ENCODE measurements at regions not wholly inside any gene's neighbourhood (a gene's known extent, or its start where the extent isn't known, plus 50 kb on each side); places are given as distances from the start of the nearest gene placed in this dataset.
"Not testable (repeated sequence)": the region's sequence is repeated elsewhere in the genome, so short reads cannot be mapped to it uniquely, and the experiment has no call there.

DNA sequence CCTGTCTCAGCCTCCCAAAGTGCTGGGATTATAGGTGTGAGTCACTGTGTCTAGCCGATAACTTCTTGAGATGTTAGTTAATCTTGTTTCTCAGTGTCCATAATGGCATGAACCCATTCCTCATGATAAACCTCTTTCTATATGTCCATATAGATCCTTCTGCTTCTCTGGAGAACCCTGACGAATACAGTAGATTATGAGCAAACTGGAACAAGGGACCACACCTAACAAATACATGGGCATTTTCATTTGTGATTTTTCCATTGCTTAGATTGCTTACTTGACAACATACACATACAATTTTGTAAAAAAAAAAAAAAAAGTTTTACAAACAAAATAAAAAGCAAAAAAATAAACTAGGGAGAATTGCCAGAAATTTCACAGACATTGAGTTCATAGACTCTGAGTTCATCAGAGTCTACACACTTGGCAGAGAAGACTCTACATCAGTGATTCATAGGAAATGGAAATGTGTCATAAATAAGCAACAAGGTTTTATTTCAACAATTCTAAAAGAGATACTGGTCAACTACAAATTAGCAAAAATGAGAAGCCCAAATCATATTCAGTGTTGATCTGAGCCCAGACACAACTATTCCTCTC, 96.7 kb downstream of the GALR1 start:
- Histone ChIP-seq H3K4me1 (ENCODE audit: control insufficient read depth, insufficient read depth, low read length) (peaks cover 3% of the 10 kb centered on the region; the same call in 1 of the 2 replicates), H3K9me3 (ENCODE audit: control insufficient read depth, insufficient read depth, low read length) (no peaks in the 10 kb centered on the region), H3K27me3 (ENCODE audit: control insufficient read depth, insufficient read depth, low read length) (no peaks in the 10 kb centered on the region), H3K27ac (ENCODE audit: low read length) (no peak overlapping the region), H3K4me3 (ENCODE audit: low read length) (no peak overlapping the region), H3K36me3 (ENCODE audit: control insufficient read depth, insufficient read depth, low read length) (no peaks in the 10 kb centered on the region)
- no CpG with 5 or more reads among the region's 2 CpGs for WGBS (ENCODE audit: insufficient coverage, insufficient read length)
- DNase-seq (ENCODE audit: low read depth, low spot score): no peak

DNA sequence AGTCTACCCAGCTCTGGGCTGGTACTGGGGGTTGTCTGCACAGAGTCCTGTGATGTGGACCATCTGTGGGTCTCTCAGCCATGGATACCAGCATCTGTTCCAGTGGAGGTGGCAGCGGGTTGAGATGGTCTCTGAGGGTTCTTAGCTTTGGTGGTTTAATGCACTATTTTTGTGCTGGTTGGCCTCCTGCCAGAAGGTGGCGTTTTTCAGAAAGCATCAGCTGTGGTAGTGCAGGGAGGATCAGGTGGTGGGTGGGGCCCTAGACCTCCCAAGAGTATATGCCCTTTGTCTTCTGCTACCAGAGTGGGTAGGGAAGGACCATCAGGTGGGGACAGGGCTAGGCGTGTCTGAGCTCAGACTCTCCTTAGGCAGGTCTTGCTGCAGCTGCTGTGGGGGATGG, 103.7 kb downstream of the GALR1 start:
- not testable (repeated sequence) for H3K27ac ChIP-seq (ENCODE audit: low read length); H3K4me1 ChIP-seq (ENCODE audit: control insufficient read depth, insufficient read depth, low read length); H3K36me3 ChIP-seq (ENCODE audit: control insufficient read depth, insufficient read depth, low read length); H3K9me3 ChIP-seq (ENCODE audit: control insufficient read depth, insufficient read depth, low read length); H3K4me3 ChIP-seq (ENCODE audit: low read length); H3K27me3 ChIP-seq (ENCODE audit: control insufficient read depth, insufficient read depth, low read length)
- DNase-seq (ENCODE audit: low read depth, low spot score): peak; percentile 18
- no CpG with 5 or more reads among the region's 3 CpGs for WGBS (ENCODE audit: insufficient coverage, insufficient read length)

DNA sequence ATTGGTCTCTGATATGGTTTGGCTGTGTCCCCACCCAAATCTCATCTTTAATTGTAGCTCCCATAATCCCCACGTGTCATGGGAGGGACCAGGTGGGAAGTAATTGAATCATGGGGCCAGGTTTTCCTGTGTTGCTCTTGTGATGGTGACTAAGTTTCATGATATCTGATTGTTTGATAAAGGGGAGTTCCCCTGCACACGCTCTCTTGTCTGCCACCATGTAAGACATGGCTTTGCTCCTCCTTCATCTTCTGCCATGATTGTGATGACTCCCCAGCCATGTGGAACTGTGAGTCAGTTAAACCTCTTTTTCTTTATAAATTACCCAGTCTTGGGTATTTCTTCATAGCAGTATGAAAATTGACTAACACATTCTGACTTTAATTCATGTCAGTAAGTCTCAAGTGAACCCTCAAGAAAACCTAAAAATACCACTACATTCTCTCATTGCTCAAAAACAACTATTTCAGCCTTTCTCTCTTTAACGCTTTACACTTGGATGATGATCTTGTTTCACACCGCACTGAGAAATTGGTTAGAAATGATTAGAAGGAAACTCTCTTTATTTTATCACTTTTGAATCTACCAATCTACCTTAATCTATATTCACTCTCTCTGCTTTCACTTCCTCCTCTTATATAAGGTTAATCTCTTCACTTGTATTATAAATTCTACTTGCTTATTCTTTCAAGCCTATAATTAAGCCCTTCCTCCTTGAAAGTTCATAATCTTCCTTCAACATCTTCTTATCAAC, 110.1 kb downstream of the GALR1 start:
- WGBS (ENCODE audit: insufficient coverage, insufficient read length): no CpG with 5 or more reads among the region's 4 CpGs

DNA sequence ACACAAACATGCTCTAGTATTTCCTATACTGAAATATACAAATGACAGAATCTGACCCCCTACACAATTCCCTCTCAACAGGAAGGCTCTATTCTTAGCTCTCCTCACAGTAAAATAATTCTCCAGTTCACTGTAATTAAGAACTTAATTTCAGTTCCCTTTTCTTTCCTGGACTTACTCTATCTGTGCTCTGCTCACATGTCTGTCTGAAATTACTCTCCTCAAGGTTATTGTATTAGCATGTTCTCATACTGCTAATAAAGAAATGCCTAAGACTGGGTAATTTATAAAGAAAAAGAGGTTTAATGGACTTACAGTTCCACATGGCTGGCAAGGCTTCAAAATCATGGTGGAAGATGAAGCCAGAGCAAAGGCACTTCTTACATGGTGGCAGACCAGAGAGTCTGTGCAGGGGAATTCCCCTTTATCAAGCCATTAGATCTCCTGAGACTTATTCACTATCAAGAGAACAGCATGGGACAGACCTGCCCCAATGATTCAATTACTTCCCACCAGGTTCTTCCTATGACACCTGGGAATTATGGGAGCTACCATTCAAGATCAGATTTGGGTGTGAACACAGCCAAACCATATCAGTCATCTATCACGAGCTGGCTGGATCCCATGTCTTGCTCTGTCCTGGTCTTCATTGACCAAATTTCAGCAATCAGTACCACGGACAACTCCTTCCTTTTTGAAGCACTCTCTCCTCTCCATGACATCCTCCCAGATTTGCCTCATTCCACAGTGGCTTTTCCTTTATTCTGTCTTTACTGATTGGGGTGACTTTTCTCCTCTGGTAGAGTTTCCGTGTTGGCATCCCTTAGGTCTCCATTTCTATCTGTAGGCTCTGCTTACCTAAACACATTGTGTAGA, 110.9 kb downstream of the GALR1 start:
- no peaks in the 10 kb centered on the region for H3K36me3 ChIP-seq (ENCODE audit: control insufficient read depth, insufficient read depth, low read length)
- H3K27ac ChIP-seq (ENCODE audit: low read length): no peak overlapping the region
- H3K4me1 ChIP-seq (ENCODE audit: control insufficient read depth, insufficient read depth, low read length): no peaks in the 10 kb centered on the region
- DNase-seq (ENCODE audit: low read depth, low spot score): no peak
- no CpG with 5 or more reads among the region's 3 CpGs for WGBS (ENCODE audit: insufficient coverage, insufficient read length)
- H3K4me3 ChIP-seq (ENCODE audit: low read length): no peak overlapping the region
- H3K27me3 ChIP-seq (ENCODE audit: control insufficient read depth, insufficient read depth, low read length): no peaks in the 10 kb centered on the region
- H3K9me3 ChIP-seq (ENCODE audit: control insufficient read depth, insufficient read depth, low read length): no peaks in the 10 kb centered on the region; the same call in 1 of the 2 replicates

More for the DNA sequence above, 110.1 kb downstream of the GALR1 start:
- no peaks in the 10 kb centered on the region; the same call in 1 of the 2 replicates for H3K9me3 ChIP-seq (ENCODE audit: control insufficient read depth, insufficient read depth, low read length)
- no peak overlapping the region for H3K4me3 ChIP-seq (ENCODE audit: low read length)
- DNase-seq (ENCODE audit: low read depth, low spot score): no peak
- no peak overlapping the region for H3K27ac ChIP-seq (ENCODE audit: low read length)
- H3K36me3 ChIP-seq (ENCODE audit: control insufficient read depth, insufficient read depth, low read length): no peaks in the 10 kb centered on the region
- H3K27me3 ChIP-seq (ENCODE audit: control insufficient read depth, insufficient read depth, low read length): no peaks in the 10 kb centered on the region
- H3K4me1 ChIP-seq (ENCODE audit: control insufficient read depth, insufficient read depth, low read length): no peaks in the 10 kb centered on the region

DNA sequence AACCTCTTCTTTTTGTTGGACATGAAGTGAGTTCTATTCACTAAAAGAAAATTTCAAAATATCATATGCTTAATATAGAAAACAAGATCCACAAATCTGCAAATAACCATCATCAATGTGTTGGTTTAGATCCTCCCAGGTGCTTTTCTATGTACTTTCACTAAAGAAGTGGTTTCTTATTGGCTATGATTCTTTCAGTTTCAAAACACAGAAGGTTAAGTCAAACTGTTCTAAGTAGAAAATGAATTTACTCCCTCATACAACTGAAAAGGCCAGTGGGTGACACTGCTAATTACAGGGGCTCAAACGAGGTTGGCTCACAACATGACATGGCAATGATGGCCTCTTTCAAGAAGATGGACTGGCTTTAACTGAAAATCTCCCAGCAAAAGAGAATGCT, 111.7 kb downstream of the GALR1 start:
- H3K27ac ChIP-seq (ENCODE audit: low read length): no peak overlapping the region
- no peaks in the 10 kb centered on the region for H3K4me1 ChIP-seq (ENCODE audit: control insufficient read depth, insufficient read depth, low read length)
- H3K4me3 ChIP-seq (ENCODE audit: low read length): no peak overlapping the region
- no peaks in the 10 kb centered on the region; the same call in 1 of the 2 replicates for H3K9me3 ChIP-seq (ENCODE audit: control insufficient read depth, insufficient read depth, low read length)
- no peaks in the 10 kb centered on the region for H3K27me3 ChIP-seq (ENCODE audit: control insufficient read depth, insufficient read depth, low read length)
- no peak for DNase-seq (ENCODE audit: low read depth, low spot score)
- no CpG with 5 or more reads among the region's 1 CpG for WGBS (ENCODE audit: insufficient coverage, insufficient read length)
- H3K36me3 ChIP-seq (ENCODE audit: control insufficient read depth, insufficient read depth, low read length): no peaks in the 10 kb centered on the region

DNA sequence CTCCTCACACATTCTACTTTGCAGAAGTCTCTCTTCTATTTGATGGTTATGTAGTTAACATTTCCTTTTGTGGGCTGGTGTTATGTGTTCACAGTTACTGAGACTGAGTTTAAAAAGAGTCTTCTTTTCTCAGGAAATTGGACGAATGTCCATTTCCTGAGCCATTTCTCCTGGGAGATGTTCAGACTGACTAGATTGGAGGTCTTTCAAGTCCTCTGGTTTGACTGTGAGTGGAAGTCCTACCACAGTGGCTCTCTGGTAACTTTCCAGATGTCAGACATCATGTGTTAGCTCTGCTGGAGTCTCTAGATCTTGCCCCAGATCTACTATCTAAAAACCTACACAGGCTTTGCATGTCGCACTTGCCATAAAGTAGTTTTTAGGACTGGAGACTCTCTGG, 116.0 kb downstream of the GALR1 start:
- H3K36me3 ChIP-seq (ENCODE audit: control insufficient read depth, insufficient read depth, low read length): no peaks in the 10 kb centered on the region
- WGBS (ENCODE audit: insufficient coverage, insufficient read length): no CpG with 5 or more reads among the region's 2 CpGs
- H3K27ac ChIP-seq (ENCODE audit: low read length): no peak overlapping the region
- no peak overlapping the region for H3K4me3 ChIP-seq (ENCODE audit: low read length)
- no peak for DNase-seq (ENCODE audit: low read depth, low spot score)
- H3K27me3 ChIP-seq (ENCODE audit: control insufficient read depth, insufficient read depth, low read length): no peaks in the 10 kb centered on the region
- no peaks in the 10 kb centered on the region; the same call in 1 of the 2 replicates for H3K9me3 ChIP-seq (ENCODE audit: control insufficient read depth, insufficient read depth, low read length)
- no peaks in the 10 kb centered on the region for H3K4me1 ChIP-seq (ENCODE audit: control insufficient read depth, insufficient read depth, low read length)

DNA sequence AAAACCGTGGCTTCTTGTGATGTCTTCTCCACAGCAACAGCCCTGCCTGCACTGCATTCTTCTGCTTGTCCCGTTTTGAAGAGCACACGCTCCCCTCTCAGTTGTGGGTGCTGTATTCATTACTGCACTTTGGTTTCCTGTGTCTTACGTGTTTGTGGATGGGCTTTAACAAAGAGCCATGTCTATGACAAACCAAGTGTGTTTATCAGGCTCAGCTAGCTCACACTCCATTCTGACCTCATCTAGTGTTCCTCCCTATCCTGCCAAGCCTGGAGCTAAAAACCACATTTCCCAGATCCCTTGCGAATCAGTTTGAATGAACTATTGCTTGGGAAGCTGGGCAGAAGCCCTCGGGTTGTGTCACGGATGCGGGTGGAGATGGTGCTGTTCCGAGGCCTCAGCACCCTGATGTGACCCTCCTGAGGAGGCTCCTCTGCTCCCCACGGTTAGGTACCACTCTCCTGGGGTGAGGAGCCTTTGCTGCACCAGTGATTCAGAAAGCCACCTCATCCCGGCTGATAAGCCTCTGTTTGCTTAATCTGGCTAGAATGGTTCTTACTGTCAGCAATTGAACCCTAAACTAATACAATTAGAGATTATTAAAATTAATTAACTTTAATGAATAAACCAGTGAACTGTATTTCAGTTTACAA, 116.5 kb downstream of the GALR1 start:
- WGBS (ENCODE audit: insufficient coverage, insufficient read length): no CpG with 5 or more reads among the region's 11 CpGs
- DNase-seq (ENCODE audit: low read depth, low spot score): no peak
- no peaks in the 10 kb centered on the region; the same call in 1 of the 2 replicates for H3K9me3 ChIP-seq (ENCODE audit: control insufficient read depth, insufficient read depth, low read length)
- no peak overlapping the region for H3K27ac ChIP-seq (ENCODE audit: low read length)
- no peaks in the 10 kb centered on the region for H3K36me3 ChIP-seq (ENCODE audit: control insufficient read depth, insufficient read depth, low read length)
- H3K4me1 ChIP-seq (ENCODE audit: control insufficient read depth, insufficient read depth, low read length): no peaks in the 10 kb centered on the region
- H3K4me3 ChIP-seq (ENCODE audit: low read length): no peak overlapping the region
- H3K27me3 ChIP-seq (ENCODE audit: control insufficient read depth, insufficient read depth, low read length): no peaks in the 10 kb centered on the region

DNA sequence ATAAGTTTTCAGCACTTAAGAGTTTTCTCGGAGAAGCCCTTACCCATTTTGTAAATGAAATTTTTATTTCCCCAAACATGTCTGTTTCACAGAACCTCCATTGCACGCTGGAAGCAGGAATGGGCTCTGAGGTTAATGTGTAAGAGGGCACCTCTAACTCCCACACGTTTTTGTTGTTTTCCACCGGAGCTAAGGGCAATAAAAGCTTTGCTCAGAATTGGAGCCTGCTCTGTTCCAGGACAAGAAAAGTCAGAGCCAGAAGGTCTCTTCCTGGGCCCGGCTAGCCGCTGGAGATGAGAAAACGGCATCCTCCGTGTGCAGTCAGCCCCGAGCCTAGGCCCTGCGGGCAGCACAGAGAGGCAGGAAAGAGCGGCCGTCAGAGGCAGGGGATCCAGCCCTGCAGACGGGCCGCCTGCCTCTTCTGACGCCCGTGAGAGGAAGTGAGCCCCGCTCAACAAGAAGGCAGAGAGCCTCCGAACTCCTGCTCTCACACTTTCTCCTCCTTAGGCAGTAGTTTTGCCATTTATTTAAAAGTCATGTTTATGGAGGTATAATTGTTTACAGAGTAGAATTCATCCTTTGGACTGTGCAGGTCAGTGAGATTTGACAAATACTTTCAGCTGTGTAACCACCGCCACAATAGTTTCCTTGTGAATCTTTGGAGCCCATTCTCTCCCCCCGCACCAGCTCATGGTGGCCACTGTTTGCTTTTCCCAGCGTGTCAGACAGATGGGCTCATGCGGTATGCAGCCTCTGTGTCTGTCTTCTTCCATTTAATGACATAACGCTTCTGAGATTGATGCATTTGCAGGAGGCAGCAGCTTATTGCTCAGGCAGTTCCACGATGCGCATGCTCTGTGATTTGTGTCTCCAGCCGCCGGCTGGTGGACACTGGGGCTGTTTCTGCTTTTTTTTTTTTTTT, 117.3 kb downstream of the GALR1 start:
- Histone ChIP-seq H3K4me1 (ENCODE audit: control insufficient read depth, insufficient read depth, low read length) (no peaks in the 10 kb centered on the region), H3K27me3 (ENCODE audit: control insufficient read depth, insufficient read depth, low read length) (no peaks in the 10 kb centered on the region), H3K36me3 (ENCODE audit: control insufficient read depth, insufficient read depth, low read length) (no peaks in the 10 kb centered on the region), H3K9me3 (ENCODE audit: control insufficient read depth, insufficient read depth, low read length) (no peaks in the 10 kb centered on the region), H3K27ac (ENCODE audit: low read length) (no peak overlapping the region), H3K4me3 (ENCODE audit: low read length) (no peak overlapping the region)
- no peak for DNase-seq (ENCODE audit: low read depth, low spot score)
- WGBS (ENCODE audit: insufficient coverage, insufficient read length): no CpG with 5 or more reads among the region's 27 CpGs

DNA sequence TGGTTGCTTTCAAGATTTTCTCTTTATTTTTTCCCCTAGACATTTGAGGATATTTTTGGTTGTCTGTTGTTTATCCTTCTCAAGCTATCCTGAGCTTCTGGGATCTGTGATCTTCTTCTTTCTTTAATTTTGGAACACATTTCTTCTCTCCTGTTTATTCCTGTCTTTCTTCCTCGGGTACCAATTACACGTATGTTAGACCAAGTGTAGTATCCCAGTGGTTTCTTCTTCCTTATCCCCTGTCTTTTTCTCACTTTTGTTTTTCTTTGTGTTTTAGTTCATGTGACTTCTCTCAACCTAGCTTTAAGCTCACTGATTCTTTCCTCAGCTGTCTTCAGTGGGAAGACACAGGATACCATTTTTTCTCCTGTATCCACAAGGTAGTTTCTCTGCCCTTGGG, 120.0 kb downstream of the GALR1 start:
- Histone ChIP-seq H3K27me3 (ENCODE audit: control insufficient read depth, insufficient read depth, low read length) (no peaks in the 10 kb centered on the region), H3K4me1 (ENCODE audit: control insufficient read depth, insufficient read depth, low read length) (no peaks in the 10 kb centered on the region), H3K27ac (ENCODE audit: low read length) (no peak overlapping the region), H3K9me3 (ENCODE audit: control insufficient read depth, insufficient read depth, low read length) (no peaks in the 10 kb centered on the region), H3K36me3 (ENCODE audit: control insufficient read depth, insufficient read depth, low read length) (no peaks in the 10 kb centered on the region), H3K4me3 (ENCODE audit: low read length) (no peak overlapping the region)
- no peak for DNase-seq (ENCODE audit: low read depth, low spot score)
- WGBS (ENCODE audit: insufficient coverage, insufficient read length): no CpG with 5 or more reads among the region's 2 CpGs
